ENCODE measurements at regions not wholly inside any gene's neighbourhood (a gene's known extent, or its start where the extent isn't known, plus 50 kb on each side); places are given as distances from the start of the nearest gene placed in this dataset.

DNA sequence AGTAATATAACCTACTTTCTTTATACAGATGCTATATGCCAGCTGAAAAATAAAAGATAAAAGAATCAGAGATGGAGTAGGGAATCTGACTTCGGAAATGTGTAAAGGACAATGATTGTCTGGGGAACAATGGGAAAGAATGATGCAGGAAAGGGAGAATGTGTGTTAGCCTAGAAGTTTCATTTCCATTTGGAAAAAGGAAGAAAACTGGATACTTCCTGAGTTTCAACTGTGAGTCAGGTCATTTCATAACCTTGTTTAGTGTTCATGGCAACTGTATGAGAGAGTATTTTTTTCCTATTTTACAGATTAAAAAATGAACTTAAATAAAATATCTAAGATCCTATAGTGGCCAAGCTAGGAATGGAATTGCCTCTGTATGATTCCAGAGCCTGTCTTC is 261.3 kb upstream of the NECTIN3 start:
- intact Hi-C loops (cut with DNase I), result no loop called here
- no peak for ATAC-seq
- DNase-seq (ENCODE audit: missing footprints), result no peak

DNA sequence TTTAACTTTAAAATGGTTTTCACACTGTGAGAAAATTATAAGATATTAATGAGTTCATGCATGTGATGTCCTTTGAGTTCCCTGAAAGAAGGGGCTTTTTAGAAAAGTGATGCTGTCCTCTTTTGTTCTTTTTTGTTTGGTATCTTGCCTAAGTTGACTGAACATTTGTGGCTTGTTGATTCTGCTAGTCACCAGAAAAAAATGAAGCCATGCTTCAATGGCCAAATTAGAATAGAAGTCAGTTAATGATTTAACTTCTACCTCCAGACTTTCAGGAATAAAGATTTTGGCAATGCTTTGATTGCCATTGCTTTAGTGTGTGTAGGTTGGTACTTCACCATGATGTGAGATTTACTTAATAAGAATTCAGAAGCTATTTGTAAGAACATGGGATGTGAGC is 260.6 kb upstream of the NECTIN3 start:
- DNase-seq (ENCODE audit: missing footprints), result no peak
- intact Hi-C loops (cut with DNase I), result no loop called here
- ATAC-seq, result no peak

DNA sequence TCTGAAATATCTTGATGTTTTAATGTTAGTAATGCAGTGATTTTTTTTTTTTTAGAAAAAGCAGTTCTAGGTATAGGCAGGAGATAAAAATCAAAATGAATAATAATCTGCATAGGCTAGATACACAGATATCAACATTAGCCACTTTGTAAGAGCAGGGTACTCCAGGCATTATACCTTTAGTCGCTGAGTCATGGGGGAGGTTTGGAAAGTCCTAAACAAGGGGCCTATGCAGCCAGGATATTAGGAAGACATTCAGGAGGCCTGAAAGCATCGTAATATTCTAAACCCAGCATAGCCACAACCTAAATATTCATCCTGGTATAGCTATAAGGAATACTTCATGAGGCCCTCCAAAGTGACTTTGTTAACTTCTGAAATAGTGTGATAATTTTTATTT is 258.1 kb upstream of the NECTIN3 start:
- no peak for ATAC-seq
- DNase-seq (ENCODE audit: missing footprints), result no peak
- intact Hi-C loops (cut with DNase I), result no loop called here

DNA sequence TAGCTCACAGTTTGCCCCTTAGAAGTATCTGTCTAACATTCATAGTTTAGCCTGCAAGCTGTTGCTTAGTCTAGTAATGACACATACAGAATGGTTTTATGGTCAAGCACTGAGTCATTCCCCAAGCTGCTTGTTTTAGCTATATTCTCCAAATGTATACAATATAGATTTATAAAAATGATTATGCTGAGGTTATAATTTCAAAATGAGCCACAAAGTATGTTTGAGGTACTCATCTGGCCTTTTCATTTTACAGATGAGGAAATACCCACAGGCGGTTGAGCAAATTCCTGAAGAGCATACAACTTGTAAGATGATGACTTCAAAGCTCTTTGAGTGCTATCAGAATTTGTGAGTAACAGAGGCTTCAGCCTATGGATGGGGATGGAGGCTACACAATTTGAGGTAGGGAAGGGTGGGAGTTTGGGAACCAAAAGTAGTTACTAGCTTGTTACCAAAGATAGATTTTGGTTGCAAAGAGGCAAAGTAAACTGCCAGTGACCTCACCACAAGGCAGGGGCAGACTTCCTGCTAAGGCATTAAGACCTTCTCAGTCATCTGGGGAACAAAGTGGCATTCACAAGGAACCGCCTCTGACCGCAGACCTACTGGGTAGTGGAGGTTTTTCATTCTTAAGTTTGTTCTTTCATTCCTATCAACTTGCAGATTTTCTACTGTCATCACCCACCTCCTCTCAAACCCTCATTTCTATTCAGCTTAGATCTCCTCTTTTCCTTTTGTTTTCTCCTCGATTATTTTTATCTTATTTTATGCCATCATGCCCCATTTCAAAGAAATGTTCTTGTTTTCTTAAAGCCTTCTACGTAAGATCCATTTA is 257.2 kb upstream of the NECTIN3 start:
- no peak for ATAC-seq
- intact Hi-C loops (cut with DNase I), result no loop called here
- no peak for DNase-seq (ENCODE audit: missing footprints)

DNA sequence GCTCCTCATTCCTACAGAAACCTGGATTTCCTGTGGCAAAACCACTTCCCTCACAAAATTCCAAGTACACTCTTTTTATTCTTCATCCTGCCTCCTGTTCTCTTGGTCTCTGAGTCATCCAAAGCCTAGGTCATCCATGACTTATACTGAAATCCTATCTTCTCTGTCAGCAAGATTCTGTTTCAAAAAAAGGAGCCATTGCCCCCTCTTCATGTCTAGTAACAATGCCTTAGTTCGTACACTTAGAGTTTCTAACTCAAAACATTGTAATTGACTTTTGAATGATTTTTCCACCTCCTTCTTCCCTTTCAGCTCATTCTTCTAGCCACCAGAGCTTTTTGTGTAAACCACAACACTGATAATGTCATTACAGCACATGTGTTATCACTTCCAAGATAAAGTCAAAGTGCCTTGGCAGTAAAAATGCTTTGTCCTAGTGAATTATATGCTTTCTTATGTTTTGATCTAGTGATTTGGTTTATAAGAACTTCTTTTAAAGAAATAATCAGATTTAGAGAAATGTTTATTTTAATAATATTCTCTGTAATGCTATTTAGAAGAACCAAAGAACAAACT is 256.5 kb upstream of the NECTIN3 start:
- no peak for ATAC-seq
- no peak for DNase-seq (ENCODE audit: missing footprints)
- intact Hi-C loops (cut with DNase I), result no loop called here

DNA sequence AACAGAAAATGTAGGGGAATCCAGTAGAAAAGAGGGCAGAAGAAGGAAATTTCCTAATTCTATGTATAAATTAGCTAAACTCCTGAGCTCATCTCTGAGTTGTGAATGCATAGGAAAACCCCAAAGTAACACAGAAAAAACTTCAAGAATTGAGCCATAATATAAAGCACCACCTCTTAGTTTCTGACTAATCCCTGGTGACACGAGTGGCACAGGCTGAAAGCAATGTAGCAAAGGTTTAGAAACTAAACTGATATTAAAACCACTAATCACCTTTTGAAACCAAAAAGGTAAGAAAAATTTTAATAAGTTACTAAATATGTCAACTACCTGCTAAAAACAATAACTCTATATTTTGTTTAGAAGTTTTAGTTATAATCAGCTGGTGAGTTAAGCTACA is 255.6 kb upstream of the NECTIN3 start:
- DNase-seq (ENCODE audit: missing footprints), result no peak
- ATAC-seq, result no peak
- intact Hi-C loops (cut with DNase I), result no loop called here

DNA sequence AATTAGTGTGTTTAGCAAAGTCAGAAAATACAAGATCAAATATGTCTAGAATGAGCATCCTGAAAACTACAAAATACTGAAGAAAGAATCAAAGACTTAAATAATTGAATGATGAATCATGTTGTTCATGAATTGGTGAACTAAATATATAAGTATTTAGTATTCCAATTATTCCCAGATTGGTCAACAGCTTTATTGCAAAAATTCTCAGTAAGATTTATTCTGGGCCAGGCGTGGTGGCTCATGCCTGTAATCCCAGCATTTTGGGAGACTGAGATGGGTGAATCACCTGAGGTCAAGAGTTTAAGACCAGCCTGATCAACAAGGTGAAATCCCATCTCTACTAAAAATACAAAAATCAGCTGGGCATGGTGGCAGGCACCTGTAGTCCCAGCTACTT is 250.0 kb upstream of the NECTIN3 start:
- no peak for ATAC-seq
- intact Hi-C loops (cut with DNase I), result no loop called here
- DNase-seq (ENCODE audit: missing footprints), result no peak

DNA sequence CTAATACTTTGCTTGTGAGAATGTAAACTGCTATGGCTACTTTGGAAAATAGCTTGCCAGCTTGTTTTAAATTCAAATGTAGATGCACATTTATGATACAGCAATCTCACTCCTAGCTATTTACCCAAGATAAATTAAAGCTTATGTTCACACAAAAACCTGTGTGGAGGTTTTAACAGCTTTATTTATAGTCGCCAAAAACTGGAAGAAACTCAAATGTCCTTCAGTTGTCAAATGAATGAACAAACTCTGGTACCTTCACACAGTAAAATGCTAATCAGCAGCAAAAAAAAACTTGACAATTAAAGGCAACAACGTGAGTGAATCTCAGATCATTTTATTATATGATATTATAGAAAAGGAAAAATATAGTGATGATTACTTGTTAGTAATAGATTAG is 248.6 kb upstream of the NECTIN3 start:
- DNase-seq (ENCODE audit: missing footprints) (no peak), ATAC-seq (no peak)
- intact Hi-C loops (cut with DNase I), result no loop called here

DNA sequence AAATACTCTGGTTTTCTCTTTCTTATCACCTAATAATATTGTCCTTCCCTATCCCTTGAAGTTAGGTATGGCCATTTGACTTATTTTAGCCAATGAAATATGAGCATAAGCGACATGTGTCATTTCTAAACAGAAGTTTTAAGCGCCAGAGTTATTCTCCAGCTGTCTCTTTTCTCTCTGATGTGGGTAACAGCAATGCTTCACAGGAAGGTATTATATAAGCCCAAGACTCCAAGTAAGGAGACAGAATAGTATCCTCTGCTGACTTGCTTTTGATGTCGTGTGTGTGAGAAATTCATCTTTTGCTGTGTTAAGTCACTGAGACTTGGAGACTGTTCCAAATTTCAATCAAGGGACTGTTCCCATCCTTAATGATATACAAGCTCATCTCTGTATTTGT is 224.6 kb upstream of the NECTIN3 start:
- ATAC-seq (no peak), DNase-seq (ENCODE audit: missing footprints) (no peak)
- intact Hi-C loops (cut with DNase I), result no loop called here

DNA sequence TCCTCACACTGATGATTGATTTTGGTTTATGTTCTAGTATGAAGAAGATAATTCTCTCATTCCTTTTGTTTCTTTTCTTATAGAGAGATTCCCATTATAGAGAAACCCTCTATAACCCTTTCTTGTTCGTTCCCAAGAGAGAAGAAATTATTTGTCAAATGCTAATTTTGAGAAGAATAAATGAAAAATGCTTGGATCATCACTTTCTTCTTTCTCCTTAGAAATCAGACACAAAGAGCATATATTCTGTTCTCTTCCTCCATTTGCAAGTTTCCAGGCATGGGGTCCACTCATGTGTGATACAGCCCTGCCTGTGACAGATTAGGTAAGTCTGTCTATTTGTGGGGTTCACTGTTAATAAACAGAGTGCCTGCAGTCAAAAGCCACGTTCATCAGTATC is 222.6 kb upstream of the NECTIN3 start:
- no peak for DNase-seq (ENCODE audit: missing footprints)
- intact Hi-C loops (cut with DNase I), result no loop called here
- no peak for ATAC-seq

DNA sequence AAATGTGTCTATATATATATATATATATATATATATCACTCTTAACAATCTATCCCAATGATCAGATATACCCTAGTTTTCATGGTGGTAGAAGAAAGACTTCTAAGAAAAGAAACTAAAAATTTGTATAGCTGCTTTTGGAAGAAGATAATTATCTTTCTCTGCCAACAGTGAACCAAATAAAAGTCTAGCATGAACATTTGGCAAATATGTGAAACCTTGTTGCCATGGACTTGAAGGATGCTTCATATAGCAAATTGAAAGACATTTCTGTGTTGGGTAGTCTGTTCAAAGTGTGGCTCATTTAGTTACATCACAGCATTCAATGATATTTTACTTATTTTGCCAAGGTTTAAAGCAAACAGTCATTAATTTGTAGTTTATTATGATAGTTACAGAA is 219.9 kb upstream of the NECTIN3 start:
- DNase-seq (ENCODE audit: missing footprints), result no peak
- intact Hi-C loops (cut with DNase I), result no loop called here
- ATAC-seq, result no peak

DNA sequence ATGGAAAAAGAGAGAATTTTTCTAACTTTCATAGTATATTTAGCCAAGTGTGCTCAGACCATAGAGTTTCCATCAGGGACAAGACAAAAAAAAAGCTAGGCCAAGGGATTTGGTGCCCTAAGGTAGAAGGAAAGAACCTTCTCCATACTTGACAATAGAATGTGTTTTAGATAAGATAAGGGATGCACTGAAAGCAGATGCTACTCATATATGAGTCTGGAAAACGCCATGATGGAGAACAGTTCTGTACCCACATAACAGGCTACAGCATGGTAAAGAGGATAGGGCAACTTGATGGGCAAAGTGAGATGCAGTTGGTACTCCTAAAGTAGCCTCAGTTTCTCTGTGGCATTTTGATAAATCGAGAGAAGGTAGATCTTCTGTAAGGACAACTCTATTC is 216.4 kb upstream of the NECTIN3 start:
- ATAC-seq (no peak), DNase-seq (ENCODE audit: missing footprints) (no peak)
- intact Hi-C loops (cut with DNase I), result no loop called here

DNA sequence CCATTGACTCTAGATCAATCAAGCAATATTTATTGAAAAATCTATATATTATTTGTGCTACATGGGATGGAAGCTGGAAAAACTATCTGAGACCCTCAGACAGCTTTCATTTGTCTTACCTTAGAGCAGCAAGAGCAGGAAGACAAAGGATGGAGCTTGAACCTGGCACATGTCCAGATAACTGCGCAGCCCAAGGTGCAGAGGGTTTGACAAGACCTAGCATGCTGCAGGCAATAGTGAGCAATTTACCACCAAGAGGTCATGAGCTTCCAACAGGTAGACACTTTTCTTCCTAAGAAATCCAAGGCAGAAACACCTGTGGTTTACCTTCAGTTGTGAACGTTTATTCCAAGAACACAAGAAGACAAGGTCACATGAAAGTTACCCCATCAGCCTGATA is 214.7 kb upstream of the NECTIN3 start:
- ATAC-seq (no peak), DNase-seq (ENCODE audit: missing footprints) (no peak)
- intact Hi-C loops (cut with DNase I), result no loop called here

DNA sequence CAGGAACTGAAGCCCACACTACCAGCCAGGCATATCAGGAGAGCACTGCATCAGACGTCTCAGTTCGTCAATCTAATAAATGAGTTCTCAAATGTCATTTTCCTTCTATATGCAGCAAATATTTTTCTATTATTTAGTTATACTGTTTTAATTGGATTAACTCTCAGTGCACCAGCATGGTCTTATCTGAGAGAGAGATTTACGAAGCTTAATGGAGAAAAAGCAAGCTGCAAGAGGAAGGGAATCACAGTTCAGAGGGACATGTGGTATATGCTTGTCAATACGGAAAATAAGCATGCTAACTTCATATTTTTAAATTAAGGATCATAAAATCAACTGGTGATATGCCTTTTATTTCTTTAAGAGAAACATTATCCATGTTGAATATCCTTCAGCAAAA is 213.1 kb upstream of the NECTIN3 start:
- no peak for DNase-seq (ENCODE audit: missing footprints)
- no peak for ATAC-seq
- intact Hi-C loops (cut with DNase I), result no loop called here

DNA sequence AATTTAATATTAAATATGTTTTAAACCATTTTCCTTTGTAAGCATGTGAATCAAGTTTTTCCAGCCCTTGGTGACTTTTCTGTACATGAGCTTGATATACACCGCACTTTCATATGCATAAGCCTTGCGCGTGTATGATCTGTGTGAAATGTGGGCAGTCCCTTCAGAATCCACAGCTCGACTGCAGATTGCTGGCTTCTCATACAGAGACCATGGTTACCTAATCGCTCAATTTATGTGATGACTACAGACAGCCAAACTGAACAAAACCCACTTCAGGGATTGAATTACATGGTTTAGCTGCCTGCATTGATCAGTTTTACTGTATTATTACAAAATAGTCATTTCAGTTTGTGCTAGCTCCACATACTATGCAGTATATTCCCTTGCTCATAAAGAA is 212.3 kb upstream of the NECTIN3 start:
- DNase-seq (ENCODE audit: missing footprints) (no peak), ATAC-seq (no peak)
- intact Hi-C loops (cut with DNase I), result no loop called here

DNA sequence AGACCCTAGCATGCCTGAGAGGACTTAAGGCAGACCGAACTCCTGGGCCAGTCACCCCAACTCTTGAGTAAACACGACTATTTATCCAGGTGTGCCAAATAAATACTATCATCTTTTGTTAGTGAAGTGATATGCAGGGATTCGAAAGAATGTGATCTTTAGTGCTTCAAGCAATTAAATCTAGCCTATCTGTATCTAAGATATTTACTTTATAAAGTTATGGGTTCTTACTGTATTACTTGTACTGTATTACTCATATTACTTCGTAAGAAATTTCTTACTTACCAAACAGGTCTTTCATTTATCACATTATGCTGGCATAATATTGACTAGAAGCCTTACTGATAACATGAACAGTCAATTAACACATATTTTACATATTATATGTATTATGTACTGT is 211.6 kb upstream of the NECTIN3 start:
- no peak for ATAC-seq
- DNase-seq (ENCODE audit: missing footprints), result no peak
- intact Hi-C loops (cut with DNase I), result no loop called here

DNA sequence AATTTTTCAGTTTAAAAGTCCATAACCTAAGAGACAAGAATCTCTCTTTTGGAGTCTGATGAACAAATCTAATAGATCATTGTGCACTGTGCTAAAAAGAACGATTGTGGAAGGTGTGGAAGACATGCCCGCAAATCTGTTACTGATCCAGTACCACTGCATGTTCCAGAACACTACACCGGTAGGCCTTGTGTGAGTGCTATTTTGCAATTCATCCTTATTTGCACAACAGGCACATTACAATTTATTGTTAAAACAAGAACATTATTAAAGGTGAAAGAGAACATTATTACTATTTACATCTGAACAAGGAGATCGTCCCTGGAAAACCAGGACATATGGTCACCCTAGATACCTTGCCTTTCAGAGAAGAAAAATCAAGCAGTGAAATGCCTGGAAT is 205.7 kb upstream of the NECTIN3 start:
- intact Hi-C loops (cut with DNase I), result no loop called here
- ATAC-seq, result no peak
- DNase-seq (ENCODE audit: missing footprints), result no peak

DNA sequence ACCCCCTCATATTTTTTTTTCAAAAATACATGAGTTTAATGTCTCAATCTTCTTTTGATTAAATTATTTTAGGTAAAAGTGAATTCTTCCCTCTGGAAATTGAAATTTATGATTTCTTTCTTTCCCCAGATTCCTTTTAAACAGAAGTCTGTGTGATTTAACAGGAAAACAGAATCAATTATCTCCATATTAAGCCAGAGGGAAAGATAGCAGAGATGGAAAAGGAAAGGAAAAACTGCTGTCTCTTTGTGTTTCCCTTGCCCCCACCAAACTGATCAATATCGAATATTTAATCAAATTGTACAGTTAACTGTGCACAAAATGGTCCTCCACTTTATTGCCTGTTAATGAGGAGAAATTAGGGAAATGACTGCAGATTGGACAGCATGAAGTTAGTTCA is 203.5 kb upstream of the NECTIN3 start:
- ATAC-seq (no peak), DNase-seq (ENCODE audit: missing footprints) (no peak)
- intact Hi-C loops (cut with DNase I), result no loop called here

DNA sequence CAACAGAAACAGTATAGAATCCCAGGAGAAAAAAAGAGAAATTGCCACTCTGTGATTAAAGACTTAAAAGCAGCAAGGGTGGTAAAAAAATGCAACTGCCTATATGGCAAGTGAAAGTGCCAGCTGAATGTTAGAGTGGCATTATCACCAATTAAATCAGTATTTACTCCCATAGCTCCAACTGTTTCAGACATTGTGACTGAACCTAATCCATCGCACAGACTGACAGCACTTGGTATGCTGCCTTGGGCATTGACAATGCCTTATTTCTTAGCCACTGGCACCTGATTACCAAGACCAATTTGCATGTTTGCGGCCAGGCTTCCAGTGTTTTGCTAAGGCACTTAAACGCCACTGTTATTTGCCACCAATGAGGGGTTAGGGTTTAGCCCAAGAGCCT is 201.9 kb upstream of the NECTIN3 start:
- intact Hi-C loops (cut with DNase I), result no loop called here
- no peak for ATAC-seq
- DNase-seq (ENCODE audit: missing footprints), result no peak

DNA sequence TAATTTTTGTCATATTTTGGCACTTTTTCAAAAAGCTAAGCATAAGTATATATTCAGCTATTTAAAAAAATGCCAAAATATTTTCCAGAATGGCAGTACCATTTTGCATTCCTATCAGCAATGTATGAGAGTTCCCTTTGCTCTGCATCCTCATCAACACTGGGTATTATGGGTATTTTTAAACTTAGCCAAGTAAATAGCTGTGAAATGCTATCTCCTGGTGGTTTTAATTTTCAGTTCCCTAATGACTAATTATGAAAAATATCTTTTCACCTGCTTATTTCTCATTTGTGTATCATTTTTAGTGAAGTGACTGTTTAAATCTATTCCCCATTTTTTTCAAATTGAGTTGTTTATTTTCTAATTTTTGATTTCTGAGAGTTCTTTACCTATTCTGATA is 199.7 kb upstream of the NECTIN3 start:
- ATAC-seq (no peak), DNase-seq (ENCODE audit: missing footprints) (no peak)
- intact Hi-C loops (cut with DNase I), result no loop called here

DNA sequence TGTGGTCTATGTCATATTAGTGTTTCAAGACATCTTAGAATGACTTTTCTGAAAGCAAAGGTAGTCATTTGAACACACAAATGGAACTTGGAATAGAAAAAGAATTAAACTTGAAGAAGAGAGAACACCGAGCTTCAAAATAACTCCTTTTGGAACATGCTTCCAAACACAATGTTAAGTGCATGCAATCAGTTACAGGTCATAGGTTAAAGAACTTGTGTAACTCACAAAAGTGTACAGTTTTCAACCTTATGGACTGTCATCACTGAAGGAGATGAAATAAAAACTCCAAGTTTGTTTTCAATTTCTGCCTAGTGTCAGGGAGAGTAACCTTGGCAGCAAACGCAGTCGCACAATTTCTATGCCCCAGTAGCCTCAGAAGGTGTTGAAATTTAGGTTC is 192.9 kb upstream of the NECTIN3 start:
- DNase-seq (ENCODE audit: missing footprints) (no peak), ATAC-seq (no peak)
- intact Hi-C loops (cut with DNase I), result no loop called here
